NCI-H128 (cell line): ENCODE measurements at regions not wholly inside any gene's neighbourhood (a gene's known extent, or its start where the extent isn't known, plus 50 kb on each side); places are given as distances from the start of the nearest gene placed in this dataset.
"Not testable (repeated sequence)": the region's sequence is repeated elsewhere in the genome, so short reads cannot be mapped to it uniquely, and the experiment has no call there.

Source experiments
- DNase-seq: peaks from one replicate; lab custom pipeline; 2025; ENCODE audit not compliant: unreplicated experiment; lab: John Stamatoyannopoulos, UW

DNA sequence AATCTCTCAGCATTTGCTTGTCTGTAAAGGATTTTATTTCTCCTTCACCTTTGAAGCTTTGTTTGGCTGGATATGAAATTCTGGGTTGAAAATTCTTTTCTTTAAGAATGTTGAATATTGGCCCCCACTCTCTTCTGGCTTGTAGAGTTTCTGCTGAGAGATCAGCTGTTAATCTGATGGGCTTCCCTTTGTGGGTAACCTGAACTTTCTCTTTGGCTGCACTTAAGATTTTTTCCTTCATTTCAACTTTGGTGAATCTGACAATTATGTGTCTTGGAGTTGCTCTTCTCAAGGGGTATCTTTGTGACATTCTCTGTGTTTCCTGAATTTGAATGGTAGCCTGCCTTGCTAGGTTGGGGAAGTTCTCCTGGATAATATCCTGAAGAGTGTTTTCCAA, 189.4 kb downstream of the TTC6 start:
- DNase-seq: not testable (repeated sequence)

DNA sequence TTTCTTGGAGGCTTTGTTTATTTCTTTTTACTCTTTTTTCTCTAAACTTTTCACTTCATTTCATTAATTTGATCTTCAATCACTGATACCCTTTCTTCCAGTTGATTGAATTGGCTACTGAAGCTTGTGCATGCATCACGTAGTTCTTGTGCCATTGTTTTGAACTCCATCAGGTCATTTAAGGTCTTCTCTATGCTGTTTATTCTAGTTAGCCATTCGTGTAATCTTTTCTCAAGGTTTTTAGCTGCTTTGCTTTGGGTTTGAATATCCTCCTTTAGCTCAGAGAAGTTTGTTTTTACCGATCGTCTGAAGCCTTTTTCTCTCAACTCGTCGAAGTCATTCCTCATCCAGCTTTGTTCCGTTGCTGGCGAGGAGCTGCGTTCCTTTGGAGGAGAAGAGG, 189.9 kb downstream of the TTC6 start:
- not testable (repeated sequence) for DNase-seq

DNA sequence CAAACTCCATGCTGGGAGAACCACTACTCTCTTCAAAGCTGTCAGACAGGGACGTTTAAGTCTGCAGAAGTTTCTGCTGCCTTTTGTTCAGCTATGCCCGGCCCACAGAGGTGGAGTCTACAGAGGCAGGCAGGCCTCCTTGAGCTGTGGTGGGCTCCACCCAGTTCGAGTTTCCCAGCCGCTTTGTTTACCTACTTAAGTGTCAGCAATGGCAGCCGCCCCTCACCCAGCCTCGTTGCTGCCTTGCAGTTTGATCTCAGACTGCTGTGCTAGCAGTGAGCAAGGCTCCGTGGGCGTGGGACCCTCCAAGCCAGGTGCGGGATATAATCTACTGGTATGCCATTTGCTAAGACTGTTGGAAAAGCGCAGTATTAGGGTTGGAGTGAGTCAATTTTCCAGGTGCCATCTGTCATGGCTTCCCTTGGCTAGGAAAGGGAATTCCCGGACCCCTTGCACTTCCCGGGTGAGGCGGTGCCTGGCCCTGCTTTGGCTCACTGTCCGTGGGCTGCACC, 190.7 kb downstream of the TTC6 start:
- not testable (repeated sequence) for DNase-seq

DNA sequence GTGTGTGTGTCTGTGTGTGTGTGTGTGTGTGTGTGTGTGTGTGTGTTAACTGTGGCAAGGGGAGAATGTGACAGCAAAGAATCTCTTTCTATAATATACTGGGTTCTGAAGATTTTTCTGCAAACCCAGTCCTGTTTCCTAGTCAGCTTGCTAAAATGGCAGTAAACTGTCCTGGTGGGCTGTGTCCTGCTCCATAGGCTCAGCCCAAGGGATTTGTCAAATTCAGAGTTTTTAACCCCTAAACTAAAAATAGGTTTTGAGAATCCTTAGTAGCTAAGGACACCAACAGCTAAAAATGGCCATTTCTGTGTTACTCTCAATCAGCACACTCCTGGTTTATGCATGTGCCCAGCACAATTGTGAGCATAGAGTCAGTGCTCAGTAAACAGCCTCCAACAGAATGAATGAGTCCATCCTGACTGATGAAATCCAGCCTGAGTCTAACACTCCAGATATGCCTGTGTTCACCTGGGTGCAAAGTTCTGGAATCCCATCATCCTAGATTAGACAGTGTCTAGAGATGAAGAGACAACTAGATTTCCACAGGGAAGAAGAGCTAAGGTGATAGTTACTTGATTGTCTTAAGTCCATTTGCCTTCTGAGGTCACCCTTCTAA, 192.6 kb downstream of the TTC6 start:
- no peak for DNase-seq

DNA sequence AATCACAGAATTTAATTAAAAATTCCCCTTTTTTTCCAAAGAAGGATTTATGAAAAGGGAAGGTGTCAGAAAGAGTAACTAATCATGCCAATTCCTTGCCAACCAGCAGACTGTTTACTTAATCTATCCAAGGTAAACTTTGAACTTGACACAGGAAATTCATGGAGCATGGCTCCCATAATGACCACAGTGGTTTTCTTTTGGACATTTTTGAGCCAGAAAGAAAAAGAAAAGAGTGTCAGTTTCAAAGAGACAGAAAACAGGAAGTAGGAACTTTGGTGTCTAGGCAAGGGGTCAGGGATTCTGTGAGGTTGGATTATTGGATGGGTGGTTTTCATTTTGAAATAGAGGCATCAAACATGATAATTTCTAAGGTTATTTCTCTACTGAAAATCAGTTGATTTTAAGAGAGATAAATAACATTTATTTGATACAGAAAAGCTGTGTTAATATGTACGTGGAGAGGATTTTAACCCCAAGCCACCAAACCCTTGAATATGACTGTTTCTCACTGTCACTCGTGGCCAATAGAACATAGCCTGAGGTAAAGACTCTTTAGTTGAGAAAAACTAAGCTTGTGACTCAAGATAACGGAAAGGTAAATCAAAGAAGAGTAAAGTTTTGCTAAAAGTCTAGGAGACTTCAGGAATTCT, 196.1 kb downstream of the TTC6 start:
- no peak for DNase-seq

DNA sequence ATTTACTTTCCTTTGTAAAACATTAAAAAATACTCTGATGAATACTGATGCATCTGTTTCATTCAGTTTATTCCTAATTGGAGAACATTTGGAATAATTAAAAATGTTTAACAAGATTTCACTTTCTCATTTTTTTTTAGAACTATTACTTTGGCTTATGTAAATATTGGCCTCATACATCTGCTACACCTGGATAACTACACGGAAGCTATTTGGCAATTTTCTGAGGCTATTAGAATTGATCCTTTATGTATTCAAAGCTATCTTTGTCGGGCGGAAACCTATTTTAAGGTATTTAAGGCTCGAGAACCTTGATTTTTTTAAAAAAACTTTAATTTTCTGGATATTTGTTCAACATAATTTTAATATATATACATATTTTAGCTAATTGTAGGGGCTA, 196.7 kb downstream of the TTC6 start:
- no peak for DNase-seq

DNA sequence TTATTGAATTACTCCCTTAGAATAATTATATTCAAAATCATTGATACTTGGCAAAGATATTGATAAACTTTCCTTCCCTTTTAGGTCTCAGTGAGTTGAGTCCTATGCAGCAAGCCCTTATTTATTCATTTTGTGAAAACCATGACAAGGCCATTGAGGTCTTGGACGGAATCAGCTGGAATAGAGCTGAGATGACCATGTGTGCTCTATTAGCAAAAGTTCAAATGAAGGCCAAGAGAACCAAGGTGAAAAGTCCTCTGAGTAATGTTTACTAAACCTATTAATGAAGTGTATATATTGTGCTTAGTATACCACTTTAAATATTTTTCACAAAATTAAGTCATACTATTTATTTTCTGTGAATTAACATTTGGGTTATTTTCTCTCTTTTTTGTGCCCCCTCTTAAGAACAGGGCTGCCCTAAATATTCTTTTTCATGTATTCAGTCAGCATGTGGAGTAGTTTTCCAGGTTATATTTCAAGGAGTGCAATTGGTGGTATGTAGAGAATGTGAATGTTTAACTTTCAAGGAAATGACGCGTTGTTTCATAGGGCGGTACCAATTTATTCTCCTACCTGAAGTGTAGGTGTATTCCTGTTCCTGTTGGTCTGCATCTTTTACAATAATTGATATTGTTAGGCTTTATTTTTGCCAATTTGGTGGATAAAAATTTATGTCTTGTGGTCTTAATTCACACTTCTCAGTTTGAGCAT, 201.4 kb downstream of the TTC6 start:
- DNase-seq: no peak

DNA sequence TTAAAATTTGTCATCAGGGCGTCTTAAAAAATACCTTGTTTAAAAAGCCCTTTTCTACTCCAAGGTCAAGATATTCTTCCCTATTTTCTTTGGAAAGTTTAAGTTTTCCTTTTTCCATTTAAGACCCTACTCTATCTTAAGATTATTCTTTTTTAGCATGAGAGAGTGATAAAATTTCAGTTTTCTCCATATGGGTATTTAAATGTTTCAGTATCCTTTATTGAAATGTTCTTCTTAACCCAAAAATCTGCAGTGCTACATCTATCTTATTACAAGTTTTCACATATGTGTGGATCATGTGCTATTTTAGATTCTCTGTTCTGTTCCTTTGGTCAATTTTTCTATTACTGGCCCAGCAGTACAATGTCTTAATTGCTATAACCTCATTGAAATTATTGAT, 202.2 kb downstream of the TTC6 start:
- DNase-seq: no peak

DNA sequence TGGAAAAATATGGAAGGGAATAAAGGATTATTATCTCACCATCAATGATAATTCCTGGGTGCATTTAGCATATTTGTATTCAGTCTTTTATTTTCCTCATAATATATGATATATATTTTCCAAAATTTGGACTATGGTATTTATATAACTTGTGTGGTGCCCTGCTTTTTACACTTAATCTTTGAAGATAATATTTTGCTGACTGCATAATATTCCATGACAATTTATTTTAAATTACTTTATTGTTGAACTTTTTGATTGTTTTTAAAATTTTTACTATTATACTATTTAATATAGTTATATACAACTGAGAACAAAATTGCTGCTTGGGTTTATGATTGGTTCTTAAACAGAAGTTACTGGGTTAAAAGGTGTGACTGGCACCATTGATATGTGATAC, 212.3 kb downstream of the TTC6 start:
- DNase-seq: no peak

DNA sequence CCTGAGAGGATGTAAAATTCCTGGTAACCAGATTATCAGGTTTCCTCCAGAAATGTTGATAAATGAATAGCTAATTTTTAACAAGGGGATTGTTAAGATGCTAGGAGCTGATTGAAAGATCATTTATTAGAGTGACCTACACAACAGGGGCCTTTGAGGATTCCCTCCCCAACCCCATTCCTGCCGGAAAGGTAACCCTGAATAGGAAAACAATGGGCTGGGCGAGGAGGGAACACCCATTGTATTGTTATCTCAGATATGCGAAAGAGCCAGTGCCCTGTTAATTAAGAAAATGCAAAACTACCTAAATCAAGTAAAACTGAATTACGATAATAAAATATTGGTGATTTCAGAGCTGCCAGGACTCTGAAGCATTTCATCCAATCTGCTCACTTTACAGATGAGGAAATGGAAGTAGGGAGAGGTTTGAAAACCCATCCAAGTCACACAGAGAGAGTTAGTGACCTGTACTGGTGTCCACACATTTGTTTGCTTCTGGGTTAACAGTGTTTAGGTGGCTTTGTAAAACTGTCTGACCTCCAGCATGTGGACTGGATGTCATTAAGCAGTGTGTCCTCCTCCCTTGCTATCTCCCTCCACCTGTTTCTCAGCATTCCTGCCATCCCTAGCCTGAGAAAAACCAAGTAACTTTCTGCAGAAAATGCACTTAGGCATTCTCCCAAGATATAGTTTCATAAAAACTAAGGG, 214.8 kb downstream of the TTC6 start:
- no peak for DNase-seq

DNA sequence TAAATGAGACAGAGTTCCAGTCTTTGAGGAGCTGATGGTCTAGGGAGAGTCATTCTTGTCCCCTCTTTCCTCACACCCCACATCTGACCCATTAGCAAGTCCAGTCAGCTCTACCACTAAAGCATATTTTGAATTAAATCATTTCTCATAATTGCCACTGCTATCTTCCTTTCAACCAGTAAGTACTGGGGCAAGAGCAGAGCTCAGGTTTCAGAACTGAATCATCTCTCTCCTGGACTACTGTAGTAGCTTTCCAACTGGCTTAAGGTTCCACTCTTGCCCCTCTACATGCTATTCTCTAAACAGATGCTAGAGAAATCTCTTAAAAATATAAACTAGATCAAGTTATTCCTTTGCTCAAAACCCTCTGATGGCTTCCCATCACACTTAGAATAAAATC, 218.3 kb downstream of the TTC6 start:
- DNase-seq: no peak

DNA sequence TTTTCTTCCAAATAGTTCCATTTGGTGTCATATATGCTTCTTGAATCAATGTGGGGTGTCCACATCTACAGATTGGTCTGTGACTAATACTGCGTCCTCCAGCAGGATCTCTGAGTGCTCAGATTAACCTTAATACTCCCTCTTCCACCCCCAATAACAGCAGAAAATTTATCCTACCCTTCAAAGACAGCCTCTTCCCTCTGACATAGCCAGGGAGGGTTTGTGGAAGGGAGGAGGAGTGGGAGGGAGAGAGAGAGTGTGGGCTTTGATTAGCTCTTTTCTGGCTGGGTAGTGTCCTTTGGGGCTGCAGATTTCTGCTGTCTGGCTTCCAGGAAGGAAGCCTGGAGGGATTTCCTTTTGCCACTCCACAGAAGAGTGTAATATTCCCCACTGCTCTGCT, 220.7 kb downstream of the TTC6 start:
- no peak for DNase-seq

DNA sequence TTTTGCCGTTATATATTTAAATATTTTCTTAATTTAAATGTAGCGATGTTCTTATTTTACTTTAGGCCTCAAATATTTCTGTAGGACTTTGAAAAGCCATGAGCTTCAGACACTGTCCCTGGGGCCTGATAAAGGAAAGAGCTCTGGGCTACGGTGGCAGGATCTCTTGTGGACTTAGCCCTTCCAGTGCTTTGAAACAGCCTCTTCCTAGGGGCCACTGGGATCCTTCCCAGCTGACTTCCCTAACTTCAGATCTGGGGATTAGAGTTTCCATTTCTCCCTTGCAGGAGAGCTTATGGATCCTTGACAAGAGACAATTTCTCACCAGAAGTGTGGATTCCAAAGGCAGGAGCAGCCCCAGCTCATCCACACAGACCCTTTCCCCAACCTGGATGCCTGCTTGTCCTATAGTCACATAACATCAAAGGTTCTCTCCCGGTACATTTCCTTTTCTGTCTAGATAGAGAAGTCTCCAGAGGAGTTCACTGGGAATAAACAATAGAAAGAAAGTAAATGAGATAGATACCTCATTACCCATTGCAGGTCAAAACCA, 221.4 kb downstream of the TTC6 start:
- no peak for DNase-seq

DNA sequence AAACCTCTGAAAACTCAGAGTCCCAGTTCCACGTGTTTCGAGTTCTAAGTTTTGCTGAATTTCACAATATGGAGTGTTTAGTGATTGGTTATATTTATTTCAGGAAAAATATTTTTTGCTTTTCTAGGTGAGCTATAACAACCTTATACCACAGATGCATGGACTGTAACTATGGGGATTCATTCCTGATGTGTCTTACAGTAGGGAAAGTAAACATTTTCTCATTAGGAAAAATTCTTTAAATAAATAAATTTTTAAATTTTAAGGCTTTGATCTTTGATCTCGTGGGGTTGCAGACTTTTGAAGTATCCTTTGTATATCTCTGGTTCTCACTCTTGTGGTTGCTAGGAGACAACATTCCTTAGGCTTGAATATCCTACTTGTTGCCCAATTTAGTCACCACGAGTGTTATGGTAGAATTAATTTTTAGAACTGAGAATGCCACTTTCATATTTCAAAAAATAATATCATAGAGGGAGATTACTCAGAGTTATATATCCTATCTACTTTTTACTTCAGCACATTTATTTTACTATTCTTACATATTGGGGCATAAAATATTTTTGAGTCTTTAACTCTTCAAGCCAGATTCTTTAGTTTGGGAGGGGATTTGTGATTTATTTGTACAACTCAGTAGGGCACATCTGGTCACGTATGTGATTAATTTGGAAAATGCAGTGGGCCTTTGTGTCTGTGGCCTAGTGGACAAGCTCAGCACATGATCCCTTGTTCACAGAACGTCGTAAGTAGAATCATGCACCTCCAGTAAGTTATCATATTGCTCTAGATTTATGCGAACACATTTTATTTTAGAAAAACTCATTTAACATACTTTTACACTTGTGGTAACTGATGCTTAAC, 224.0 kb downstream of the TTC6 start:
- no peak for DNase-seq

DNA sequence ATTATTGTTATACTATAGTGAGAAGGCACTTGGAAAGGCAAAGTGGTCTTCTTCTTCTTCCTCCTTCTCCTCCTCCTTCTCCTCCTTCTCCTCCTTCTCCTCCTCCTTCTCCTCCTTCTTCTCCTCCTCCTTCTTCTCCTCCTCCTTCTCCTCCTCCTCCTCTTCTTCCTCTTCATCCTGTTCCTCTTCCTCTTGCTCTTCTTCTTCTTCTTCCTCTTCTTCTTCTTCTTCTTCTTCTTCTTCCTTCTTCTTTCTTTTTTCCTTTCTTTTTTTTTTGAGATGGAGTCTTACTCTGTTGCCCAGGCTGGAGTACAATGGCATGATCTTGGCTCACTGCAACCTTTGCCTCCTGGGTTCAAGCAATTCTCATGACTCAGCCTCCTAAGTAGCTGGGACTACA, 225.4 kb downstream of the TTC6 start:
- not testable (repeated sequence) for DNase-seq

DNA sequence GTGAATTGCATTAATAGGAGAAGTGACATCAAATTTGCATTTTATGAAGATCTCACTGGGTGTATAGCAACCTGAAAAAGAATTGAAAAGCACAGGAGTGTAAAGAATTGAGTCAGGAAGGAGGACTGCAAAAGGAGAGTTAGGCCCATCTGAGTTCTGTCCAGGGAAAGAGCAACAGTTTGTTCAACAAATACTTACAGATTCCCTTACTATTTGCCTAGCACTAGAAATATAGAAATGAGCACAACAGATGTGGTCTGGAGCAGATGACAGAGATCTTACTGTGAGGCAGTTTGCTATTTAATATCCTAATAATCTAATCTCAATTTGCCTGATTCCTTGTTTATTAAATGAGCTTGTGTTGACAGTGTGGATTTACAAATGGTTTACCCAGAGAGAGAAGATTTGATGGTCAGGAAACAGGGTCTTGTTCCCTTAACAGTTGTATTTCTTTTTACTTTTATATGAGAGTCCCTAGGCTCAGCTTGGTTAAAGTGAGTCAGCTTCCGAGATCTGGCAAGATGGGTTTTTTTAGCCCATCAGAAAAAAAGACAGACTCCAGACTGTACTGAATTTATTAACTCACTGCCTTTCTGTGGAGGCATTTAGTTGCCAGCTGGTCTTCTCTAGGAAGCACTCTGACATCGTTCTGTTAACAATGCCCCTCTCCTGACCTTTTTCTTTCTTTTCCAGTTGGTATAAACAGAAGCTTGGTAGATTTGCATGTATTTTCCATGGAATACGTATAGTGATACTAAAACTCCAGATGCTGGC, 229.7 kb downstream of the TTC6 start:
- no peak for DNase-seq

DNA sequence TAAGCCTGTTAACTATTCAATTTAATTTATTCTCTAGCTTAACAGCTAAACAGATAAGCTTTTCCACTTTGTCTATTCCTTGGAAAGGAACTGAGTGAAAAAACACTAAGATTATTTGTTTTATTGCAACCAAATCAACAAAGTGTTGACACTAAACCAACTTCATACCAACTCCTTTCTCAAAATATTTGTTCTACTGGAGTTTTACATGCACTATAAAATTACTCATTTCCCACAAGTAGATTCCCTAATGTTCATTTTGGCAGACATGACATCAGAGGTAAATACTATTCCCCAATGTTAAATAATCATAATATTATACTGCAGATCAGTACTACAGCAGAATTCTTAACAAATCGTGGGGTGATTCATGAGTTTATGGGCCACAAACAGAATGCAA, 231.4 kb downstream of the TTC6 start:
- DNase-seq: no peak

DNA sequence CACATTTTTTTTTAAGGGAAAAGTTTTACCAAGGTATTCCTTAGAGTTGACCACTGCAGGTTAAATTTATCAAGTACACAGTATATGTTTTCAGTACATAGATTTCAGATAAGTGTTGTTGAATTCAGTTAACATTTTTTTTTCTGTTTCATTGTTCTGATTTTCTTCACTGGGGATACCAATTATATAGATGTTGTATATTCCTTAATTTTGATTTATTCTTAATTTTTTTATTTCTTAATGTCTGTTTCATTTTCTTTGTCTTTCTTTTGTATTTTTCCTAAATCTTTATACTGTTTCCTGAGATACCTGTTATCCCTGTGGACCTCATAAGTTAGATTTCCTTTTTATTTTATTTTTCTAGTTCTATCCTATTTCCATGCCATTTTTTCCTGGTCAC, 234.8 kb downstream of the TTC6 start:
- no peak for DNase-seq

DNA sequence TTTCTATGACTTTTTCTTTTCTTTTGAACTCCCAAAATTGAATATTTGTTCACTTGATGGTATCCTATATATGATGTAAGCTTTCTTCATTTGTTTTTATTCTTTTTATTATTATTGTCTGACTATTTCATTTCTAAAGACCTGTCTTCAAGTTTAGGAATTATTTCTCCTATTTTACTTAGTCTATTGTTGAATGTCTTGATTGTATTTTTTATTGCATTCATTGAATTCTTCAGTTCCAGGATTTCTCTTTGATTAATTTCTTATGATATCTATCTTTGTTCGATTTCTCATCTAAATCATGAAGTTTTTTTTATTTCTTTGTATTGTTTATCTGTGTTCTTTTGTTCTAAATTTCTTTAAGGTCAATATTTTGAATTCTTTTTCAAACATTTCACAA, 238.8 kb downstream of the TTC6 start:
- no peak for DNase-seq

DNA sequence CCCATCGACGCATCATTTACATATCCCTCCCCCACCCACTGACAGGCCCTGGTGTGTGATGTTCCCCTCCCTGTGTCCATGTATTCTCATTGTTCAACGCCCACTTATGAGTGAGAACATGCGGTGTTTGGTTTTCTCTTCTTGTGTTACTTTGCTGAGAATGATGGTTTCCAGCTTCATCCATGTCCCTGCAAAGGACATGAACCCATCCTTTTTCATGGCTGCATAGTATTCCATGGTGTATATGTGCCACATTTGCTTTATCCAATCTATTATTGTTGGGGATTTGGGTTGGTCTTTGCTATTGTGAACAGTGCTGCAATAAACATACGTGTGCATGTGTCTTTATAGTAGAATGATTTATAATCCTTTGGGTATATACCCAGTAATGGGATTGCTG, 243.3 kb downstream of the TTC6 start:
- not testable (repeated sequence) for DNase-seq
